Neural cell (in vitro differentiated cells): ENCODE measurements at regions not wholly inside any gene's neighbourhood (a gene's known extent, or its start where the extent isn't known, plus 50 kb on each side); places are given as distances from the start of the nearest gene placed in this dataset.

Experiments
- EP300 ChIP-seq: fragments of 450-650 bp; conservative IDR thresholded peaks from 2 replicates; pipeline ENCODE4 v1.6.1; 2014; ENCODE audit warnings: antibody characterized with exemption, mild to moderate bottlenecking, moderate library complexity; ENCODE audit not compliant: poor library complexity, severe bottlenecking
- POLR2AphosphoS5 ChIP-seq: IDR thresholded peaks from 2 replicates; pipeline ENCODE4 v1.6.1; 2012
- SMC3 ChIP-seq: fragments of 450-650 bp; conservative IDR thresholded peaks from 2 replicates; pipeline ENCODE4 v1.6.1; 2014; ENCODE audit warnings: antibody characterized with exemption, mild to moderate bottlenecking, moderate library complexity; ENCODE audit not compliant: poor library complexity
- TF ChIP-seq, protein P1 (sequence below): fragments of 450-650 bp; IDR thresholded peaks from 2 replicates; pipeline ENCODE4 v1.5.1; 2014; ENCODE audit warnings: antibody characterized with exemption, mild to moderate bottlenecking, moderate library complexity; ENCODE audit not compliant: poor library complexity, severe bottlenecking

DNA sequence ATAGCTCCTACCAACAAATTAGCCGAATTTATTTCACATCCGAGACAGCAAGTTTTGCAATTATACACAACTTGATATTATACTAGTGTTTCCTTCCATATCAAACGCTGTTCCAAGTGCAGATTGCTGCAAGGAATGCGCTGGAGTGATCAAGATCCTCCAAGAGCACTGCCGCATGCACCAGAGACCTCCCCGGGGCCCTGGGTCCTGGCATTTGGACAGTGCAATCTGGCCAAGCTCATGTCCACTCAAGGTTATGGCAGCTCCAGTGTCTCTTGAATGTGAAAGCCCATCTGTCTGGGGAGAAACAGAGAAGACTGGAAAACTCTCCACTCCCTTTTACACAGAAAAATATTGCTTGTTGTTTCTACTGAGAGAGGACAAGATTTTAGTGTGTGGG is 111.9 kb downstream of the HSPH1 start:
- TF ChIP-seq, protein P1, sequence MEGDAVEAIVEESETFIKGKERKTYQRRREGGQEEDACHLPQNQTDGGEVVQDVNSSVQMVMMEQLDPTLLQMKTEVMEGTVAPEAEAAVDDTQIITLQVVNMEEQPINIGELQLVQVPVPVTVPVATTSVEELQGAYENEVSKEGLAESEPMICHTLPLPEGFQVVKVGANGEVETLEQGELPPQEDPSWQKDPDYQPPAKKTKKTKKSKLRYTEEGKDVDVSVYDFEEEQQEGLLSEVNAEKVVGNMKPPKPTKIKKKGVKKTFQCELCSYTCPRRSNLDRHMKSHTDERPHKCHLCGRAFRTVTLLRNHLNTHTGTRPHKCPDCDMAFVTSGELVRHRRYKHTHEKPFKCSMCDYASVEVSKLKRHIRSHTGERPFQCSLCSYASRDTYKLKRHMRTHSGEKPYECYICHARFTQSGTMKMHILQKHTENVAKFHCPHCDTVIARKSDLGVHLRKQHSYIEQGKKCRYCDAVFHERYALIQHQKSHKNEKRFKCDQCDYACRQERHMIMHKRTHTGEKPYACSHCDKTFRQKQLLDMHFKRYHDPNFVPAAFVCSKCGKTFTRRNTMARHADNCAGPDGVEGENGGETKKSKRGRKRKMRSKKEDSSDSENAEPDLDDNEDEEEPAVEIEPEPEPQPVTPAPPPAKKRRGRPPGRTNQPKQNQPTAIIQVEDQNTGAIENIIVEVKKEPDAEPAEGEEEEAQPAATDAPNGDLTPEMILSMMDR: no peak
- TF ChIP-seq SMC3: no peak
- TF ChIP-seq EP300: no peak
- TF ChIP-seq POLR2AphosphoS5: no peak
